ENCODE measurements at regions not wholly inside any gene's neighbourhood (a gene's known extent, or its start where the extent isn't known, plus 50 kb on each side); places are given as distances from the start of the nearest gene placed in this dataset.
A peak's percentile ranks its signal among the peaks of the same experiment; 100 is the strongest.
"Not testable (repeated sequence)": the region's sequence is repeated elsewhere in the genome, so short reads cannot be mapped to it uniquely, and the experiment has no call there.

GRCh38 chr4:129994715-129995114, 898.8 kb downstream of the C4orf33 start:
- H3K36me3 ChIP-seq (ENCODE audit: control insufficient read depth in 2 of 3, insufficient read depth in 3 of 3, low read length in 3 of 3) = no peaks in the 10 kb centered on the region
- no peak for TF ChIP-seq CTCF (IDR thresholded peaks at IDR 0.05; ENCODE audit: borderline replicate concordance, extremely low read depth, insufficient read depth)
- no peak overlapping the region for H3K27ac ChIP-seq (ENCODE audit: low read depth in 2 of 2, low read length in 2 of 2)
- DNase-seq (no peak), FAIRE-seq (no peak)
- no peaks in the 10 kb centered on the region for H3K27me3 ChIP-seq (ENCODE audit: control insufficient read depth, insufficient read depth, low read length)
- intact Hi-C loops (cut with DNase I) = no loop called here
- H3K4me1 ChIP-seq (ENCODE audit: control insufficient read depth in 2 of 3, insufficient read depth in 2 of 3, low read depth in 1 of 3, low read length in 3 of 3) = no peaks in the 10 kb centered on the region
- no peaks in the 10 kb centered on the region for H3K9me3 ChIP-seq (ENCODE audit: control insufficient read depth in 2 of 3, insufficient read depth in 1 of 3, low read length in 3 of 3)
- H3K9ac ChIP-seq (ENCODE audit: low read length in 3 of 3) = no peak overlapping the region
- H3K4me3 ChIP-seq (ENCODE audit: low read length in 3 of 3) = no peak overlapping the region

- no peak overlapping the region for H3K27ac ChIP-seq (ENCODE audit: low read depth in 2 of 2, low read length in 2 of 2)
- no peak overlapping the region for H3K4me3 ChIP-seq (ENCODE audit: low read length in 3 of 3)
- no peaks in the 10 kb centered on the region for H3K36me3 ChIP-seq (ENCODE audit: control insufficient read depth in 2 of 3, insufficient read depth in 3 of 3, low read length in 3 of 3)
- no peak for FAIRE-seq
- no peak for DNase-seq
- no peaks in the 10 kb centered on the region for H3K4me1 ChIP-seq (ENCODE audit: control insufficient read depth in 2 of 3, insufficient read depth in 2 of 3, low read depth in 1 of 3, low read length in 3 of 3)
- peaks cover 0 to 2% (median 0%) of the 10 kb centered on the region in 3 donors for H3K9me3 ChIP-seq (ENCODE audit: control insufficient read depth in 2 of 3, insufficient read depth in 1 of 3, low read length in 3 of 3)
- H3K27me3 ChIP-seq (ENCODE audit: control insufficient read depth, insufficient read depth, low read length) = no peaks in the 10 kb centered on the region
- intact Hi-C loops (cut with DNase I) = no loop called here
- no peak for TF ChIP-seq CTCF (IDR thresholded peaks at IDR 0.05; ENCODE audit: borderline replicate concordance, extremely low read depth, insufficient read depth)
- no peak overlapping the region for H3K9ac ChIP-seq (ENCODE audit: low read length in 3 of 3)
Observed at GRCh38 chr4:129998436-129999150, 902.6 kb downstream of the C4orf33 start.

GRCh38 chr4:129999156-129999555, 903.2 kb downstream of the C4orf33 start:
- no peak overlapping the region for H3K9ac ChIP-seq (ENCODE audit: low read length in 3 of 3)
- intact Hi-C loops (cut with DNase I) = no loop called here
- H3K27ac ChIP-seq (ENCODE audit: low read depth in 2 of 2, low read length in 2 of 2) = no peak overlapping the region
- H3K4me3 ChIP-seq (ENCODE audit: low read length in 3 of 3) = no peak overlapping the region
- TF ChIP-seq CTCF (IDR thresholded peaks at IDR 0.05; ENCODE audit: borderline replicate concordance, extremely low read depth, insufficient read depth) = no peak
- H3K4me1 ChIP-seq (ENCODE audit: control insufficient read depth in 2 of 3, insufficient read depth in 2 of 3, low read depth in 1 of 3, low read length in 3 of 3) = no peaks in the 10 kb centered on the region
- H3K27me3 ChIP-seq (ENCODE audit: control insufficient read depth, insufficient read depth, low read length) = no peaks in the 10 kb centered on the region
- no peak for FAIRE-seq
- DNase-seq = no peak
- H3K36me3 ChIP-seq (ENCODE audit: control insufficient read depth in 2 of 3, insufficient read depth in 3 of 3, low read length in 3 of 3) = no peaks in the 10 kb centered on the region
- H3K9me3 ChIP-seq (ENCODE audit: control insufficient read depth in 2 of 3, insufficient read depth in 1 of 3, low read length in 3 of 3) = peaks cover 0 to 2% (median 0%) of the 10 kb centered on the region in 3 donors

- Histone ChIP-seq H3K9me3 (ENCODE audit: control insufficient read depth in 2 of 3, insufficient read depth in 1 of 3, low read length in 3 of 3) (no peaks in the 10 kb centered on the region), H3K36me3 (ENCODE audit: control insufficient read depth in 2 of 3, insufficient read depth in 3 of 3, low read length in 3 of 3) (no peaks in the 10 kb centered on the region), H3K27ac (ENCODE audit: low read depth in 2 of 2, low read length in 2 of 2) (no peak overlapping the region), H3K9ac (ENCODE audit: low read length in 3 of 3) (no peak overlapping the region), H3K27me3 (ENCODE audit: control insufficient read depth, insufficient read depth, low read length) (no peaks in the 10 kb centered on the region), H3K4me1 (ENCODE audit: control insufficient read depth in 2 of 3, insufficient read depth in 2 of 3, low read depth in 1 of 3, low read length in 3 of 3) (no peaks in the 10 kb centered on the region), H3K4me3 (ENCODE audit: low read length in 3 of 3) (no peak overlapping the region)
- intact Hi-C loops (cut with DNase I) = no loop called here
- no peak for TF ChIP-seq CTCF (IDR thresholded peaks at IDR 0.05; ENCODE audit: borderline replicate concordance, extremely low read depth, insufficient read depth)
- no peak for FAIRE-seq
- DNase-seq = no peak
Observed at GRCh38 chr4:130008461-130008860, 912.5 kb downstream of the C4orf33 start.

GRCh38 chr4:130012806-130013205, 916.9 kb downstream of the C4orf33 start:
- H3K4me3 ChIP-seq (ENCODE audit: low read length in 3 of 3); H3K9ac ChIP-seq (ENCODE audit: low read length in 3 of 3); FAIRE-seq; H3K27me3 ChIP-seq (ENCODE audit: control insufficient read depth, insufficient read depth, low read length); intact Hi-C loops (cut with DNase I); H3K36me3 ChIP-seq (ENCODE audit: control insufficient read depth in 2 of 3, insufficient read depth in 3 of 3, low read length in 3 of 3); H3K9me3 ChIP-seq (ENCODE audit: control insufficient read depth in 2 of 3, insufficient read depth in 1 of 3, low read length in 3 of 3); H3K27ac ChIP-seq (ENCODE audit: low read depth in 2 of 2, low read length in 2 of 2); H3K4me1 ChIP-seq (ENCODE audit: control insufficient read depth in 2 of 3, insufficient read depth in 2 of 3, low read depth in 1 of 3, low read length in 3 of 3): not testable (repeated sequence)
- peak in 1 of 5 donors; percentile 37 for DNase-seq

Measured in kidney (tissue), 13 donors.